ENCODE measurements at regions not wholly inside any gene's neighbourhood (a gene's known extent, or its start where the extent isn't known, plus 50 kb on each side); places are given as distances from the start of the nearest gene placed in this dataset.

DNA sequence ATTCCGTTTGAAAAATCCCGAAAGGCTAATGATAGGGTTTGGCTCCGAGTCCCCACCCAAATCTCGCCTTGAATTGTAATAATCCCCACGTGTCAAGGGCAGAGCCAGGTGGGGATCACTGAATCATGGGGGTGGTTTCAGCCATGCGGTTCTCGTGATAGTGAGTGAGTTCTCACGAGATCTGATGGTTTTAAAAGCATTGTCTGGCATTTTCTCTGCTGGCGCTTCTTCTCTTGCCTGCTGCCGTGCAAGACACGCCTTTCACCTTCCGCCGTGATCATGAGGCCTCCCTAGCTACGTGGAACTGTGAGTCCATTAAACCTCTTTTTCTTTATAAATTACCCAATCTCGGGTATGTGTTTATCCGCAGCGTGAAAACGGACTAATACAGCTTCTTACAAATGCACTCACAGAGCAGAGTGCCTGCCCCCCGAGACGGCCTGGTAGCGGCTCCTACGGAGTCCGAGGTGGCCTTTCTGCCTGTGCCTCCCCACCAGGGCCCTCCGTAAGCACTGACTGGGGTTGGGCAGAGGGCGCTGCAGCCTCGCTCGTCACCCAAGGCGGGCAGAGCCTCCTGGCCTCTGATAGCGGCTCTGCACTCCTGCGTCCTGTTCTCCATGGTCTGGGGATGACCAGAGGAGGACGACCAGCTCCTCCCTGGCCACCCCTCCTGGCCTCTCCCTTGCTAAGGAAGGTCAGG lies 131.7 kb downstream of the FOXL1 start:
- TF ChIP-seq POLR2AphosphoS5 (IDR thresholded peaks at IDR 0.05; ENCODE audit: low read depth, low read length) (no peak), TAF1 (IDR thresholded peaks at IDR 0.05; ENCODE audit: borderline replicate concordance, insufficient read depth, low read length) (no peak)
